ENCODE measurements at regions not wholly inside any gene's neighbourhood (a gene's known extent, or its start where the extent isn't known, plus 50 kb on each side); places are given as distances from the start of the nearest gene placed in this dataset.

DNA sequence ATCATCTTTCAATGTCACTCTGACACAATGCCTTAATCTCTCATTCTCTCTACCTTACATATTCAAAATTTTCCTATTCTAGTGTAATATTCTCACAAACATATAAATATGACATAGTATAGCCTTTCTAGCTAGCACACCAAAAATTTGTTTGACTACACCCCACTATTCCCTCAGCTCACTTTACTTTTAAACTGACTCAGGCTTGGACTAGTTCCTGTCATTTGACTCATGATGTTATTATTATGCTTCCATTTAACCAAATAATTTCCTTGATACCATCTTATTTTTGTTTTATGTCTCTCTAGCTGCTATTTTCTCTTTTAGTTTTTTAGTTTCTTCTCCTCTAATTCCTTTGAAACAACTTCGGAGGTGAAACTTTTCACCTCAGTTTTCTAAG is 1745.6 kb upstream of the PCDH20 start:
- no peak for FAIRE-seq
- TF ChIP-seq POLR2A (IDR thresholded peaks at IDR 0.05; ENCODE audit: low read depth, low read length): no peak
- no peak for DNase-seq (ENCODE audit: insufficient read length, low spot score)

DNA sequence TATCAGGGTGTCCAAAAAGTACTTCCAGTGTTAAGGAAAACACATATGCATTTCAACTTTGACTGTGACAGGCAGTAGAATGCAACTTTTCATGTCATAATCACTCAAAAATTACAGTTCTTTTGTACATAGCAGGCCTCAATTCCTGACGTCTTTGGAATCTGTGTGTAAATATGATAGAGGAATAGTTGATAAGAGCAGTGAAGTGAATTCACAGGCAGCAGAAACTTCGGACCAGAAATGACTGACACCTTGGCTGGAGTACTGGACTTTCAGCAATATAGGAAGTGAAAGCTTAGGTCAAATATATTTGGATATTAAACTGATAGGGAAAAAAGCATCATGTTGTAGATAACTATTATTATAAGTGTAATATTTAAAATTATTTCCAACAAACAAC is 1741.2 kb upstream of the PCDH20 start:
- DNase-seq (ENCODE audit: insufficient read length, low spot score) (no peak), FAIRE-seq (no peak)
- no peak for TF ChIP-seq POLR2A (IDR thresholded peaks at IDR 0.05; ENCODE audit: low read depth, low read length)

DNA sequence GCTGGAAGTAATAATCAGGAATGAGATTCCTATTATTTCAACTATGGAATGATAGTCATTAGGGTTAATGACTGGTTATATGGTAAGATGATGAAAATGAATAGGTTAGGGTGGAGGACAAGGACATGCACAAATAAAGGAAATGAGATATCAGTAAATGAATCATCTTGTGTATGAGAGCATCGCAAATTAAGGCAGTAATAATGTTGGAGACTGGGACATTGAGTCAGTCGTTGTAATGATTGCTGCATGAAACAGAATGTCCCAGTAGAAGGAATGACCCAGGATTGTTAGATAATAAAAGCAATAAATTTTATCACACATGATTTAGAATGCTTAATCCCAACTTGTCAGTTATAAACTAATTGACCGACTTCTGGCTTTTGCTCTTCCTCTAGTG is 1733.7 kb upstream of the PCDH20 start:
- TF ChIP-seq POLR2A (IDR thresholded peaks at IDR 0.05; ENCODE audit: low read depth, low read length): no peak
- FAIRE-seq: no peak
- DNase-seq (ENCODE audit: insufficient read length, low spot score): no peak

DNA sequence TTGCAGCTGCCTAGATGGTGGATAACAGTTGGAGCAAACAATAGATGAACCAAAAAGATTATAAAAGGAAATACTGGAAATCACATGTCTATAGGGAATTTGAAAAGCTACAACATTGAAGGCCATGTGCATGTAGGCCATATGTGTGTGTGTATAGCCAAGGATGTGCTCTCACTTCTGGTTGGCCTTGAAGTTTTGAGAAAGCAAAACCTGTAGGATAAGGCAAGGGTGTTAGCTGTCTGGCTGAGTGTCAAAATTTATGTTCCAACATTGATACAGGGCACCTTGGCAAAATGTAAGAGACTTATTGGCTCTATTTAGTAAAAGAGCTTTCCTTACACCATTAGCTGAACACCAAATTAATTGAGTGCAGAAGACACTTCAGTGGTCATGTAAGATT is 1723.6 kb upstream of the PCDH20 start:
- DNase-seq (ENCODE audit: insufficient read length, low spot score) (no peak), FAIRE-seq (no peak)
- no peak for TF ChIP-seq POLR2A (IDR thresholded peaks at IDR 0.05; ENCODE audit: low read depth, low read length)

DNA sequence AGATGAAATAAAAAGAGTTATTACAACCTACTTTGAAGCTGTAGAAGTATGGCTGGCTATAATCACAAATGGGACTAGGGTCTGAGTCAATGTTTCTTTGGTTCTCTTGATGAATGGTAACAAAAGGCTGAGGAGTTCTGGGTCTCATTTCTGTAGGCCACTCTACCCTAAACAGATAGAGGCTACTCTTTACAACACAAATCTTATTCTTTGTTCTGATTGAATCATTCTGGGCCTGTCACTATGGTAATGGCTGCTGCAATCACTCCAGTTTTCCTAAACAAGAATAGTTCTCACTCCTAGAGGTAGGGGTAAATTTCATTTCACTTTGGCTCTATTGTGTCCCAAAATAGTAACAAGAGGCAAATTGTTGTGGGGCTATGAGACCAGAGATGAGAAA is 1714.3 kb upstream of the PCDH20 start:
- no peak for TF ChIP-seq POLR2A (IDR thresholded peaks at IDR 0.05; ENCODE audit: low read depth, low read length)
- DNase-seq (ENCODE audit: insufficient read length, low spot score) (no peak), FAIRE-seq (no peak)

DNA sequence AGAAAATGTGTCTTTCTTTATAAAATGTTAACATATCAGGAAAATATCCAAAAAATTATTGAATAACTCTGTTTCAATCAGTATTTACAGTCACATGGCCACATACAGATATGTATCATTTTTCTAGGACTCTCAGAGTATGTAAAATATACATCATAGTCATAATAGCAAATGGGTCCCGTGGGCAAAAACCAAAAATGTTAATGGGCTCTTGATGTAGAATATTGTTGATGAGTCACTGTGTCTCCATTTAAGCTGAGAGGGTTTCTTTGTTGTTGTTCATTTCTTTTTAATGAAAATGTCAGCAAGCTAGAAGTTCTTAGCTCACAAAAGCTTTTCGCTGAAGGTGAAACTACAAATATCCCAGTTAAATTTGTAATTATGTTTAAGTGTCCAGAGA is 1713.1 kb upstream of the PCDH20 start:
- TF ChIP-seq POLR2A (IDR thresholded peaks at IDR 0.05; ENCODE audit: low read depth, low read length): no peak
- DNase-seq (ENCODE audit: insufficient read length, low spot score) (no peak), FAIRE-seq (no peak)

DNA sequence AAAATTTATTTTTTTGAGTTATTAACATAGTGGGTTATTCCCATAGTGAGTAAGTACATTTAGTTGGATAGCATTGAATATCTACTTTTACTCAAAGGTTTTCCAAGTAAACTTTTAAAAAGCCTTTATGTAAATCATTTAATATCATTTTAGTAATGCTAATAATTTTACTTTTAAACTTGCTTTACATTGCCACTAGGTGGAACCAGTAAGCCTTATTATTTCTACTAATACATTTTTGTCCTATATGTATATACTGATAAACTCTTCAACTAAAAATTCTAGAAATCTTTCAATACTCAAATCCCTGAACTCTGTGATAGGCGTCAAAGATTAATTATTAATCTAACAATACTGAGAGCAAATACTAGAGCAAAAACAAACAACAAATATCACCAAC is 1709.2 kb upstream of the PCDH20 start:
- DNase-seq (ENCODE audit: insufficient read length, low spot score) (no peak), FAIRE-seq (no peak)
- TF ChIP-seq POLR2A (IDR thresholded peaks at IDR 0.05; ENCODE audit: low read depth, low read length): no peak

DNA sequence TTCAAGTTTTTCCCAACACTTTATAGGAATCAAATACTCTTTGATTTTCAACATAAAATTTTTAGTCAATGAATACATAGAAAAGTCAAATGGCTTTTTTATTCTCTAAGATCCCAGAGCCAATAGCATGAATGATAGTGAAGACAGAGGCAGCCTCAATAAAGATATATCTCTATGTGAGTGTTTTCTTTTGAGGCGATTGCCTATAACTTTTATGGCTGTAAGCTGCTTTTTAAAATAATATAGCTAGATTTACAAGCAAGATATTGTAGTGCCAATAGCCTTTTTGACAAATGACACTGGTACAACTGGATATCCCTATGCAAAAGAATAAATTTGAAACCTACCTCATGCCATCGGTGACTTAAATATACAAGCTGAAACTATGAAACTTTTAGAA is 1705.2 kb upstream of the PCDH20 start:
- FAIRE-seq (no peak), DNase-seq (ENCODE audit: insufficient read length, low spot score) (no peak)
- no peak for TF ChIP-seq POLR2A (IDR thresholded peaks at IDR 0.05; ENCODE audit: low read depth, low read length)

DNA sequence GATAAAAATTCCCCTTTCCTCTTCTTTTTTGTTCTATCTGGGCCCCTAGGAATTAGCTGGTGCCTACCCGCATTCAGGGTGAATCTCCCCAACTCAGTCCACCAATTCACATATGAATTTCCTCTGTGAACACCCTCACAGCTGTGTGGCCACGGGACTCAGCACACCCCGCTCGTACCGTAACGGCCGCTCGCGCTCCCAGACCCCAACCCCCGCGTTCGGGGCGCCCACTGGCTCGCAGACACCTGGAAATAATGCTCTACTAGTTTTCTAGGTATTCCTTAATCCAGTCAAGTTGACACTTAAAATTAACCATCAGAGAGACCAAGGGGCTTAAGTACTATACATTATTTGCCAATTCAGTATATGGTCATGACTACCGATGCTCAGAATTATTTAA is 1702.1 kb upstream of the PCDH20 start:
- DNase-seq (ENCODE audit: insufficient read length, low spot score) (no peak), FAIRE-seq (no peak)
- no peak for TF ChIP-seq POLR2A (IDR thresholded peaks at IDR 0.05; ENCODE audit: low read depth, low read length)

DNA sequence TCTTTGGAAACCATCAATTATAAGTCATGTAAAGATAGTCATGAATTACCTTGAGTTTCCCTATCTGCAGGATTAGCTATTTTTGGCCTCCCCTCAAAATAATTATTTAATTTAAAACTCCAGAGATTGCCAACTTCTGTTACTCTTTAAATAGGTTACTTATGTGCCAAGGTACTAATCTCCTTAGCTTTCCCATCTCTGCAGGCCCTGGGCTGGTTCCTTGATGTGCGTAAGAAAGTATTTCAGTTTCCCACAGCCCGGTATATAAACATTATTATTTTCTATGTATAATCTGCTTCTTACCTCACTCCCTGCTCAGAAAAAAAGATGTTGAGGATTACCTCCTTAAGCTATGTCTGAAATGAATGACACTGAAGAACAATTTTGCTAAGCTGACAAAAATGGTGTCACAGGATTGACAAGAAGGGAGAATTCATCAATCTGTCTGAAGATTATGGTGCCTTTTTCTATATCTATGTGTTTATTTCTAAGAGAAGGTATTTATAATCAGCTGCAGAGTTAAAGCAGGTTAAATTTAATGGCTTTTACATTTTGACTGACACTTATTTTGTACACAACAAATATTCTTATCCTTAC is 1697.2 kb upstream of the PCDH20 start:
- no peak for TF ChIP-seq POLR2A (IDR thresholded peaks at IDR 0.05; ENCODE audit: low read depth, low read length)
- FAIRE-seq: no peak
- DNase-seq (ENCODE audit: insufficient read length, low spot score): no peak

DNA sequence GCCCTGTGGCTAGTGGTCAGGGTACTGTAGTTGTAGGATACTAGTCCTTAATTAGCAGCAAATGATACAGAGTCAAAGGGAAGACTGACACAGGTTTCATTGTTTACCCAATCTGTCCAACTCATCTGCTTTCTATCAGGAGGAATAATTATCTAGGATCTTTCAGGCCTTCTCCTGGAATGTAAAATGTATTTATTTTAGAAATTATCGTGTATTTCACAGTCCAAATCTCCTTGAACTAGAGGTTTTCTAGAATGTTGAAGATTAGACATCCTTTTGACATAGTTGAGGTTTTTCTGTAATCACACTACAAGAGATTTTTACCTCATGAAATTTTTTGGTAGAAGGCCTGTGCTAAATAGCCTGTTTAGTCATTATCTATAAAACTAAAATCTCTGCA is 1694.8 kb upstream of the PCDH20 start:
- no peak for FAIRE-seq
- TF ChIP-seq POLR2A (IDR thresholded peaks at IDR 0.05; ENCODE audit: low read depth, low read length): no peak
- DNase-seq (ENCODE audit: insufficient read length, low spot score): no peak

DNA sequence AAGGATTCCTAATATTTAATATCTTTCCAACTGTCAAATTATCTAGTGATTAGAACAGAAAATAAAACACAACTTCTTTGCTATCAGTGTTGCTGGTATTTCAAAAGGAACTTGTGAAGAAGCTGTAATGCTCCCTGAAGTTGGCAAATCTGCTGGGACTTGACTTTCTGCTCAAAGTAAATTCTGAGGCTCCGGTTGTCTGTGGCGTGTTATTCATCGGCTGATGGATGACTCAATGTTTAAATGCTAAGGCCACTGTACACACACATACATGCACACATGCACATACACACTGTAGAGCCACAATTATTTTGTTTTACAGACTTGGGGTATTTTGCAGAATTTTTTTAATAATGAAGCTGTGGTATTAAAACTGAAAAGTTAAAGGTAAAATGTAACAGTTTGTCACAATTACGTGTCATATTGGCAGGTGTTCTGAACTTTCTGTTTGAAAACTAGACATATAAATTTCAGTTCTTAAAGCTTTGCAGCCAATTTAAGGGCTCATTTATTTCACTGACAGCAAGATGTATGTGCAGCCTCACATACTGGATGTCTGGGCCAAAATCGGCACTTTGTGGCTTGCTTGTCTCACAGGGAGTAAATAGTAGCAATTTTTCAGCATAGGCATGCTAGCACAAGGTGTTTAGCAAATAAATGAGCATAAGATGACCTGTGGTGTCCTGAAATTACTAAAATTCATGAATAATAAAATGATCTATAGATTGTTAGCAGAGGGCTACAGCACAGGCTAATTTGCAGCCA is 1691.7 kb upstream of the PCDH20 start:
- FAIRE-seq (no peak), DNase-seq (ENCODE audit: insufficient read length, low spot score) (no peak)
- no peak for TF ChIP-seq POLR2A (IDR thresholded peaks at IDR 0.05; ENCODE audit: low read depth, low read length)

DNA sequence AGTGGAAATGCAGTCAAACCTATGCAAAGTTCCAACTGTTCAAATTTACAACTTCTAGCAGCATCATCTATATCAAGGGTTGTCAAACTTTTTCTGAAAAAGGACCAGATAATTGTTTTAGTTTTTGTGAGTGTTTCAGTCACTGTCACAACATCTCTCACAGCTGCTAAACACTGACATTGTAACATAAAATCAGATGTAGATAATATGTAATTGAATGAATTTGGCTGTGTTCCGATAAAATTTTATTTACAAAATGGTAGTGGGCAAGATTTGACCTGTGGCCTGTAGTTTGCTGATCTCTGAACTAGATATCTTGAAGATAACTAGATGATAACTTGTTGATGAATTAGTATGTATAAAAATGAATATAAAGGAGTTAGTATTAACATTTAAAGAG is 1679.1 kb upstream of the PCDH20 start:
- no peak for DNase-seq (ENCODE audit: insufficient read length, low spot score)
- no peak for FAIRE-seq
- TF ChIP-seq POLR2A (IDR thresholded peaks at IDR 0.05; ENCODE audit: low read depth, low read length): no peak

DNA sequence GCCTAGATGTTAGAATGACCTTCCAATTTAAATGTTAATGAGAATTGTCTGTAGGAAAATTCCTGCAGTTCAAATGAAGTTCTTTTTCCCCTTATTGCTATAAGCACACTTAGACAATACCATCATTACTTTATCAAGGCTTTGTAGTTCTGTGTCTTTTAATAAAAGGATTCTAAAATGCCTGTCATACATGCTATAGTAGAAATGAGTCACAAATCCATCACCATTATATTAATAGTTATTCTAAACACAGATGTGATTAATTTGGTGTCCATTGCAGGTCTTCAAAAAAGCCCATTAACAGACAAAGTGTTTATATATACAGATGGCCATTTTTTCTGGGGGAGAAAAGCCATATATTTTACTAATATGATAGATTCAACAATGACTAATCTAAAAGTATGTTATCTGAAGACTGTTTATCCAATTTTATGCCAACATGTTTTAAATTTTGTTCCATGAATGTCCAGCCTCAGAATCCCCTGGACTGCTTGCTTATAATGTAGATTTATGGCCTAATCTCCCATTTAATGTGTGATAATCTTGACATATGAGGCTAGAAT is 1678.3 kb upstream of the PCDH20 start:
- FAIRE-seq (no peak), DNase-seq (ENCODE audit: insufficient read length, low spot score) (no peak)
- no peak for TF ChIP-seq POLR2A (IDR thresholded peaks at IDR 0.05; ENCODE audit: low read depth, low read length)

DNA sequence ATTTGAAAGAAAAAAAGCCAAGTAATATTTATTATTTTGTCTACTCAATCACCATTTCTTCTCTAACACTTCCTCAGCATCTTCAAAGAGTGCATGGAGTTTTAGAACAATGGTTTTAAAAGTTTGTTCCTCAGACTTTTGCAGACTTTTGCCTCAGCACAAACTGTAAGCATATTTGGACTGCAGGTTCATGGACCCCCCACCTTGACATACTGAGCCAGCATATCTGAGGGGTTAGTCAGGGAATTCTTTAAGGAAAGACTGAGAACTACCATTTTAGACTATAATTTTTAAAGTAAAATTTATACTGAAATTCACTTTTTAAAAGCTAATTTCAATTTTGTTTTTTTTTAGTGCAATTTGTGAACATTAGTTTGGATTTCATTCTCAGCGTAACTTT is 1676.8 kb upstream of the PCDH20 start:
- TF ChIP-seq POLR2A (IDR thresholded peaks at IDR 0.05; ENCODE audit: low read depth, low read length): no peak
- no peak for DNase-seq (ENCODE audit: insufficient read length, low spot score)
- FAIRE-seq: no peak

Measured in H54 (cell line).